22Rv1 (cell line): ENCODE measurements at regions not wholly inside any gene's neighbourhood (a gene's known extent, or its start where the extent isn't known, plus 50 kb on each side); places are given as distances from the start of the nearest gene placed in this dataset.
"Not testable (repeated sequence)": the region's sequence is repeated elsewhere in the genome, so short reads cannot be mapped to it uniquely, and the experiment has no call there.

ENCODE experiments used
- CTCF ChIP-seq: fragments of 450-650 bp; IDR thresholded peaks from 2 replicates; pipeline ENCODE4 v1.5.1; 2017; ENCODE audit warnings: mild to moderate bottlenecking
- ZFX ChIP-seq: fragments of 450-650 bp; IDR thresholded peaks from 2 replicates; pipeline ENCODE4 v1.6.1; 2017; ENCODE audit warnings: antibody characterized with exemption, borderline replicate concordance

DNA sequence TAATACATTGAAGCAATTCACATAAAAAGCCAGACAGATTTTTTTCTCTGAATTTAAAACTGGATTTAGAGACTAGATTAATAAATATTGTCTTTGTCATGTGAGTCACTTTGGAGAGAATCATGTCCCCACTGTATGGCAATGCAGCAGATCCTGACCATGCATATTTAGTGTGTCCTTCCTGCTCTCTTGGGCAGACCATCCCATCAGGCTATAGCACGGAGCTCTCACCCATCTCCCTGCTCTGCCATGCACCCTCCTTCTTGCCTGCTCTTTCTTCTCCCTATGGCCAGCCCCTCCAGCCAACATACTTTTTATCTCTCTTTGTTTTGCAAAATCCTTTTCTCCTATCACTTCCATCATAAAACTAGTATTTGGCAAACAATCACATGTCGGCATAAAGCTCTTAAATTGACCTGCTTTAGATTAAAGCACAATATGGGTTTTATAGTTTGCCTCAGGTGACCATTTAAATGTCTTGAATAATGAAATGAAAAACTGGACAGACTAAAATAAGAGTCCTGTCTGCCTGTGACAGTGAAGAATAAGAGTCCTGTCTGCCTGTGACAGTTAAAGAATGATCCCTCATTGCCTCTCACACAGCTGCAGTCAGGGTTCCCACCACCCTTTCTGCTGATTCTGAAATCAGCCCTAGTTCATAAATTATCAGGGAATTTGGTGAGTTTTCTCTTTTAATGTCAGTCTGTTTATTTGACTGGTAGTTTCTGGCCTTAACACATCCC lies 315.0 kb upstream of the PLGLB2 start:
- not testable (repeated sequence) for TF ChIP-seq CTCF, ZFX
